Activated CD8-positive, alpha-beta memory T cell treated with anti-CD3 and anti-CD28 coated beads for 48 hours (primary cell): ENCODE measurements at regions not wholly inside any gene's neighbourhood (a gene's known extent, or its start where the extent isn't known, plus 50 kb on each side); places are given as distances from the start of the nearest gene placed in this dataset.

ENCODE experiments used
- DNase-seq, 3 experiments: peaks; one replicate each; pipeline ENCODE4 v3.0.0-alpha.2; 2020; ENCODE audit warnings: low read depth in 2 of 3, low spot score in 2 of 3

DNA sequence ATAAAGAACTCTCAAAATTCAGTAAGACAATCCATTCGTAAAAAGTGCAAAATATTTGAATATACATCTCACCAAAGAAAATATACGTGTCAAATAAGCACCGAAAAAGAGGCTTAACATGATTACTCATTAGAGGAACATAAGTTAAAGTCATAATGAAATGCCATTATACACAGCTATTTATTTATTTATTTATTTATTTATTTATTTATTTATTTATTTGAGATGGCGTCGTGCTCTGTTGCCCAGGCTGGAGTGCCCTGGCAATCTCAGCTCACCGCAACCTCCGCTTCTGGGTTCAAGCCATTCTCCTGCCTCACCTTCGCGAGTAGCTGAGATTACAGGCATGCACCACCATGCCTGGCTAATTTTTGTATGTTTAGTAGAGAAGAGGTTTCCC, 203.6 kb upstream of the UBASH3B start:
- DNase-seq = no peak

DNA sequence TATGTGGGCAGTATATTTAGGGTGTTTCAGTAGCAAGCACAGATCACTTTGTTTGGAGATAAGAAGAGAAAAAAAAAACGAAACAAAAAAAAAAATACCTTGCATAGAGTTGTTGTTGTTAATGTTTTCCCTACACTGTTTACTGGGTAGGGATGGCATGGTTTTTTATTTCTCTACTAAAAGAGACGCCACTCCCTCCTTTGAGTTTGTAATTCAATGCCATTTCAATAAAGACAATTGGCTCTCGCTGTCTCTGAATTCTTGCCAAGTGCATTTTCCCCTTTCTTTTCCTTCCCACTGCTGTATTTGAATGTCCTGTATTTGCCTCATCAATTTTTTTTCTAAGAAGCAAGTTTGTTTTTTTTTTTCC, 213.9 kb upstream of the UBASH3B start:
- no peak for DNase-seq

DNA sequence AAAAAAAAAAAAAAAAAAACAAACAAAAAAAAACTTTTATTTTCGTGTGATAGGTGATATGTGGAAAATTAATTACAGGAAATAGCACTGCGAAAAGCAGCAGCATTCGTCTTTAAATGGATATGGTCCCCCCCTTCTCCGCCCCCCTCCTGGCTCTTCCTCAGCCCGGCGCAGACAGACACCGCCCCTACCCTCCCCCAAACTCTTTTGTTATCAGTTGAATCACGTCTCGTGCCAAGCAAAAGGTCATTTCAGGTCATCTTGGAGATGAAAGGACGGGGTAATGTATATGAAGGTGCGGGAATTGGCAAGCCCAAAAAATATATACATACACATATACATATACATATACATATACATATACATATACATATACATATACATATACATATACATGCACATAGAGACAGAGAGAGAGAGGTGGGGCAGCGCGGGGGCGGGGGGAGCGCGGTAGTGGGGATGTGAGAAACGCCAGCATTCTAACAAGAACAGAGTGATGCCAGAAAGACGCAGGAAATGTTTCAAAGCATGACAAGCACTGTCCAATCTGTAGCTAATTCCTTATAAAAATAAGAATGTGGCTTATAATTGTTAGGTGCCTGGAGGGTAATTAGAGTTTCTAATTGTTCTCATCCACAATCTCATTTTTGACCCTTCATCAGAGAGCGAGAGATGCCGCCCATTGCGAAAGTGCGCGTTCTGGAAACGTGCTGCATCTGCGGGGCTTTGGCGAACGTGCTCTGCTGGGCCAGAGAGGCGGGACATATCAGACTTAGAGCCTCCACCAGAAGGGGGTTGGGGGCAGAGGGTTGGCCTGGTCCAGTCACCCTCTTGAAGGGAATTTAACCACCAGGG, 214.5 kb upstream of the UBASH3B start:
- DNase-seq = no peak

DNA sequence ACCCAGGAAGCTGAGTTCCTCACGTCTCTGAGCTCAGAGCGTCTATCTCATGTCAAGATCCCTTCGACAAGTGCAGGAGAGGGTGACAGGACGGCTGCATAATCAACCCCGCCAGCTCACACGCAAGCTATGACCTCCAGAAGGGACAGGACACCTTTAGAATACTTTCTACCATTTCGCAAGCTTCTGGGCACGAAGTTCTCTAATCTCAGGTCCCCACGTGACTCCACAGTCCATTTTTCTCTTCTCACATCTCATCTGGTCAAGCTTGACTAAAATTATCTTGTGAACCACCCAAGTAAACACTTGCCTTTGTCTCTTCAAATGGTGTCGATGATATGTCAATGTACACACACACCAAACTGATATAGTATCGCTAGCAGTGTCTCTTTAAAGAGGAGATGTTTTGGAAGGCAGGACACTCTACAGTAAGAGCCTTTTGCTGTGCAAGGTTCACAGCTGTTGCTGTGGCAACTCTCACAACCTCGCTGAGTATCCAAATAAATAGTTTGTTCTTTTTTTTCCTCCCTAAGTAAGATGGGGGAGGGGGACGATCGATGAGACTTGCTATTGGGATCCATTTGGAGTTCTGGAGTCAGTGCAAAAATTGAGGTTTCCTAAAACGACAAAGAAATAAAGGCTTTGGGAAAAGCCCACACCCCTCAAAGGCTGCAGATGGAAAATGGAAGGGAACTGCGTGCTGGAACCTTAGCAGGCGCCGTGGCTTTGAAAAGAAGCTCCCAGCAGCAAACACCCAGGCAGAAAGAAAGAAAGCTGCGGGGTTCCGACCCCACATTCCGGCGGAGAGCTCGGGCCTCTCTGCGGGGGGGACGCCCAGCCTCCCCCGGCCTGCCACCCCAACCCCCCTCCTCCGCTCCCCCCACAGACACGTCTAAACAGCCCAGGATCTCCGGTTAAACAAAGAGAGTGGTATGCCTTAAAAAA, 215.4 kb upstream of the UBASH3B start:
- no peak for DNase-seq

DNA sequence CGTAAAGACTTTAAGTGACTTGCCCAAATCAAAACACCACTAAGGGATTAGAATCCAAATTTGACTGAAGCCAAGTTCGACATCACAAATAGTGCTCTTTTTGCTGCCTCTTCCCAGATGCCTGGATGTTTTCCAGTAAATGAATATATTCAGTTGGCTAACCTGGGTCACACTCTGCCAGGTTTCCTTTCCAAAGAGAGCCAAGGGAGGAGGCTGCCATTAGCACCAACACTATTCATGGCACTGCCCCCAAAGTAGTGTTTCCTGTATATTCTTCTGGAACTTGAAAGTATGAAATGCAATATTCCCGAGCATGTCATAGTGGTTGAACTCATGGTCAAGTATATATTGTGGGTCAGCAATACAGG, 219.3 kb upstream of the UBASH3B start:
- no peak for DNase-seq

DNA sequence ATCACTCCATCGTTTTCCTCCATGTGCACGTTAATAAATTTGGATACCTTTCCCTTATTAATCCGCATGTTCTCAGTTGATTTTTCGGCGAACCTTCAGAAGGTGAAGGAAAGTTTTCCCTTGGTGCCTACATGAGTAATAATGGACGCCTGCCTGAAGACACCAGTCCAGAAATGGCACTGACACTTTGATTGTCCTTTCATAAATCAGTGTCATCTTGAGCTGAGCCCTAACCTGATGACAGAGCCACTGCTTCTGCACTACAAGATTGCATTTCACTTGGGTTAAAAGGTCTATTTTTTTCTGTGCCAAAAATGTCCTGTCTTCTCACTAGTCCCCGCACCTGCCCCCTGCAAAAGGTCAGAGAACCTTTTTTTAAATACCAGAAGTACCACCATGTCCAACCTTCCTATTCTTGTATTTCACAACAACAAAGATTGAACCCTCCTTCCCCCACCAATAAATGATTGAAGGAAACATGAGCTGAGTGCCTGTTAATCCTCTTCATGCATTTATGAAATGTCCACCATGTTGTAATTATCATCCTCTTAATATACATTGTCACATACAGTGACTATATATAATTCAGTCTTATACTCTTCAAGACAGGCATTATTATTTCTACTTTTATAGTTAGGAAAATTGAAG, 219.9 kb upstream of the UBASH3B start:
- no peak for DNase-seq

DNA sequence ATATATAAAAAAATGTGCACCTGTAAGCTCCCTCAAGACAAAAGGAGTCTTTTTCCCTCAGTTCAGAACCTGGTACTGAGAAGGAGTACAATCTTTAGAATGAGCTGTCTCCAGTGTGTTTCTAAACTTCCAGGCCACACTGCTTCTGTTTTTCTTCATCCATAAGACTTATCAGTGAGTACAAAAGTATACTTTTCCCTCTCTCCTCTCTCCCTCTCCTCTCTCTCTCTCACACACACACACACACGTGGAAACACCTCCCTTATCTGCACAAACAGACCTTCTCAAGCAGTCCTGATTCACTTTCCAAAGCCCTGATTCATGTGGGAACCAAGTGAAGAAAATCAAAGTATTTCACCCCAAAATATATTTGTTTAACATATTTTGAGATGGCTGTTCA, 220.7 kb upstream of the UBASH3B start:
- no peak for DNase-seq

DNA sequence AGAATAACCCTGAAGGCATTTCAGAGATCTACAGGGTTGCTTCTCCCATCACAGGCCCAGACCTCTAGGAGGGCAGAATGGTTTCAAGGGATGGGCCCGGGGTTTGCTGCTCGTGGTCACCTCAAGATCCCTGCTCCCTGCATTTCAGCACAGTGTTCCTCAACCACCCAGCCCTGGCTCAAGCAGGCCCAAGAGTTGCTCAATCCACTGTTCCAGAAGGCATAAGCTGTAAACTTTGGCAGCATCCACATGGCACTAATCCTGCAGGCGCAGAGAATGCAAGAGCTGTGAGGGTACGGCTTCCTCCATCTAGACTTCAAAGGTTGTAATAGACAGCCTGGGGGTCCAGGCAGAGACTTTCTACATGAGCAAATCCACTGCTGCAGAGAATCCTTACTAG, 225.0 kb upstream of the UBASH3B start:
- no peak for DNase-seq

DNA sequence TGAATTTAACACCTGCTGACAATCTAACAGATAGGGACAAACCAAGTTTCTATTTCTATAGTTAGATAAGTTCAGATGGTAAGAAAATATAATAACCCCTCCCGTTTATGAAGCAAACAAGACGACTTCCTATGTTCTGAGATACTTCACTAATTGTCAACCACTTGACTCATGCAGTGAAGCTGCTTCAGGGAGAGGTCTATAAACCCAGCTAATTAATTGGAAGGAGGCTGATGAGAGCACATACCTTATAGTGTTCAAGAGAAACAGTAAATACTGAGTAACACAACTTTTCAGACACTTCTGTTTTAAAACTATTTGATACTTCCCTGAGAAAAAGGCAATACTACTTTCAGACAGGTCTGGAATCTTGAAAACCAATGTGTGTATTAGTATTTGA, 229.4 kb upstream of the UBASH3B start:
- DNase-seq = no peak

DNA sequence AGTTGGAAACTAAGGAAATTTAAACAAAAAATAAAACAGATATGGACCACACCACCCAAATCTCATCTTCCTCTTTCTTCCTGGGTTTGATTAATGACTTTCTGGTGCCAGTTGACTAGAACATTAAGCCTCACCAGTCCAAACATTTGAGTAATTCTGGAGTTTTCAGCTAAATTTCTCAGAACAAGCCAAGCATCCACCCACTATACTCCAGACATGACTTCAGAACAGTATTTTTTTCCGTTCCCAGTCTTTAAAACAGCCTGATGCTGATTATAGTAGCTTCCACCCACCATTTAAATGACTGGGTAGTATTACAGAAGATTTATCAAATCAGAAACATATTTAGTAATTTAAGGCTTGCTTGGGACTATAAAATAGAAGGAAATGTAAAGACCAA, 230.9 kb upstream of the UBASH3B start:
- DNase-seq = no peak

DNA sequence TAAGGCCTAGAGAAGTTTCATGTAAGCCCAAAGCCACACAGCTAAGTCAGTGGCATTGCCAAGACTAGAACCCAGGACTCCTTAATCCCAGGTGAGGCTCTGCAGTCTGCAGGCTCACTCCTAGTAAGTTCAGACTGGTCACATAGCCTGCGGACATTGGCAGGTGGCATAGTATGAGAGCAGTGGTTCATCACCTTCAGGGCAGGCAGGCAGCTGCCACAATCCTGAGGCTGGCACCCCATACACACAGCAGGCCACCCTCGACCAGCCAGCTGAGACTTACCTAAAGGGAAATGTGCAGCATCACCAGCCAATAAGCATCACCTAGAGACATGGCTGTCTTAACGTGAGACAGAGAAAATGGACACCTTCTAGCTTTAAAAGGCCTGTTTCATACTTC, 231.6 kb upstream of the UBASH3B start:
- DNase-seq = no peak

DNA sequence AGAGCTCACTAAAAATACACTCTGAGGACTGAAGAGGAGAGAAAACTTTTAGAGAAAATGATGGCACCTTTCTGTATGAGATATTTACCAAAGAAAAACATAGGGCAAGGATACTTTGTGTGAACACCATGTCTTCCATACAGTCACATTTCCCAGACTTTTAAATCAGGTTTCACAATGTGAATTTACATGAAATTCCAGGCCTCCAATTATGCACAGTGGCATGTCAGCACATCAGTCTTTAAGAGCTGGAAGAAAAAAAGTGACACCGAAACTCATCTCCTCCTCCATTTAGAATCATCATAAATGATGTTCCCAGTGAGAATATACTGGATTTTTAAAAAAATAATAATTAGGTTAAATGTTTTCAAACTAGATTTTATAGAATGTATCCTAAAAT, 232.2 kb upstream of the UBASH3B start:
- no peak for DNase-seq

DNA sequence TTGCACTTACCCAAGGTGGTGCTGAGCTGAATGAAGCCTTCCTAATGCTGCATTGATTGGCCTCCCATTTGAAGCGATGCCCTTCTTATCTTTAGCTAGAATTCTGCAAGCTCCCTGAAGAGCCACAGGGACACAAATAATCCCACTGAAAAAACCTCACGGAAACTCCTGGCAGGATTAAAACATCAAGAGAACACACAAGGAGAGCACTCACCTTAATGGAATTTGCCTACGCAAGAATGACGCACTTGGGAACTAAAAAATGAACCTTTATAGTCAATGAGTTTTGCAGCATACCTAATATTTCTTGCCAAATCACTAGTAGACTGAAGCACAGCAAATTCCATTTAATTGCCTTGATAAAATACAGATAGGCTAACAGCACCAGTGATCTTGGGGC, 232.8 kb upstream of the UBASH3B start:
- no peak for DNase-seq

DNA sequence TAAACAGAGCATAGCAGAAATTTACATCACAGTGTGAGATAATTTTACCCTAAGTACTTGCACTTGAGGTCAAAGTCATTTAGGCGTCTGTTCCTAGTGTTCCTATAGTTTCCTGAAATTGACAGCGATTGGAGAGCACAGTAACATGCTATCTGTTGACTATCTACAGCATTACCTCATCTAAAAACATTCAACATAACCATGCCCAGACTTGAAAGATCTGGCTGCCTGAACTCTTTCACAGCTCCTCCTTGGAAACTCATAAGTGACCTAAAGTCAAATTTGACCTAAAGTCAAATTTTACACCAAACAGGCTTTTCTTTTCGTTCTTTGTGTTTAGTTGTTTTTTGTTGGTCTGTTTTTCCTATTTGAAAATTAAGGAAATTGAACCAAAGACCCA, 233.8 kb upstream of the UBASH3B start:
- no peak for DNase-seq

DNA sequence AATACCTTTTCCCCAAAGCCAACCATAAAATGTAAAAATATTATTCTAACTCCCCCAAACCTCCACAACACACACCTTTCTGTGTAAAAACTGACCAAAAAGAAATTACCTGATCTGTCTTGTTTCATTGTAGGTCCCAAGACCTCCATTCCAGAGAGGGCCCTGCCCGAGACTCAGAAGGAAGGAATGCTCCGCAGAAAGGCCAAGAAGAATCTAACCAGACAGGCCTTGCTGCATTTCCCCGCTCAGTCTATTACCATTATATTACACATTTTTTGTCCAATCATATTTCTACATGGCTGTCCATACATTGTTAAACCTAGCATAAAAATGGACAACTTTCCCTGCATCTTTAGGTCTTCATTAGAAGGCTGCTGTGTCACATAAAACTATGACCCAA, 237.5 kb upstream of the UBASH3B start:
- DNase-seq = no peak

DNA sequence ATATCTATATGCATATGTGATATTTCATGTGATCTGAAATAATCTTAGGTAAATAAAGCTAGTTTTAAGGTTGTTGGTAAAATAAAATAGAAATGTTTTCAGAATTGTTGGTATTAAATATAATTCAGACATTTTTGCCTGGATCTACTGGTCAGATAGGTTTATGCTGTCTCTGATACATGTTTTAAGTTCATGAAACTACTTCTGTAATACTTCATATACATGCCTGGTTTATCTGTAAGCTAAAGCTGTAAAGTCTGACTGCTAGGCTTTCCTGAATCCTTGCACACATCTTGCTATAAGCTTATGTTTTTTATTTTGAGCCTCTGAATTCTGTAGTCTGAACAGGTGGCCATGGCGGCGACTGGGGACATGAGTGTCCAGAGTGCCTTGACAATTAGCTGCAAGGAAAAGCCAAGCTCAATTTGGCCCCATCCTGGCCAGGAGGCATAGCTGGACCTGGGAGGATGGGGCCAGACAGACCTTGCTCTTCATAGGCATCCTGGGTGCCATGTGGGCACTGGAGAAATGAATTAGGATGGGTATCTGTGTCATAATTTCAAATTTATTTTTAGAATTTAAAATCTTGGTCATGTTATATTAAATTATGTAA, 241.0 kb upstream of the UBASH3B start:
- DNase-seq = no peak

DNA sequence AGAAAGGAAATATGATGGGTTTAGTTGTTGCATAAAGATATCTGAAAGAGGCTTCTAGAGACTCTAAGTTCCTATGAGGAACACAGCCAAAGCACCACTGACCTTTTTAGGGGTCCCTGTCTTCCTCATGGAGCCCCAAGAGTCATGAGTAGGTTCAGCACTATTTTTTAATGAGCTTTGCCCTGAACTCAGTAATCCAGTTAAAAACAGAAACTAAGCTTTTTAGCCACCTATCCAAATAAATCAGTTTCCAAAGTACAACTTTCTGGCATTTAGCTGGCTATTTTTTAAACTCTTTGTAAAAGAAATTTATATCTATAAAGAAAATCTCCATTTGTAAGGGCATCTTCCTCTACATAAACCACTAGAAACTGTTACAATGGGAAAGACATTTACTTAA, 241.8 kb upstream of the UBASH3B start:
- DNase-seq = no peak

DNA sequence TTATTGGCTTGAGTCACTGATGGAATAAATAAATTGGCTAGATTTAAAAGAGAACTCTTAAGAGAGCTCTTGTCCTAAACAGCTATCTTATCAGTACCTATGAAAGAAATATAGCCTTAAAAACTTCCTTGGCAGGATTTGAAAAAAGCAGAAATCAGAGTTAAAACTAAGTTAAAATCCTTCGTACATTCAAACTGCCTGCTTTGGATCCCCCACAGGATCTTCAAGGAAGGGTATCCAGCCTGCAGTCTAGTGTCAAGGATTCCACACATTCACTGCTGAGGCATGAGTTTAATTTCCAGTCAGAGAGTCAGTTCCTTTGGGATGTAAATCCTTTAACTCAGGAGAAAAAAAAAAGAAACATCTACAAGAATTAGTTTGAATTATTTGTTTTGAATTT, 242.9 kb upstream of the UBASH3B start:
- no peak for DNase-seq

DNA sequence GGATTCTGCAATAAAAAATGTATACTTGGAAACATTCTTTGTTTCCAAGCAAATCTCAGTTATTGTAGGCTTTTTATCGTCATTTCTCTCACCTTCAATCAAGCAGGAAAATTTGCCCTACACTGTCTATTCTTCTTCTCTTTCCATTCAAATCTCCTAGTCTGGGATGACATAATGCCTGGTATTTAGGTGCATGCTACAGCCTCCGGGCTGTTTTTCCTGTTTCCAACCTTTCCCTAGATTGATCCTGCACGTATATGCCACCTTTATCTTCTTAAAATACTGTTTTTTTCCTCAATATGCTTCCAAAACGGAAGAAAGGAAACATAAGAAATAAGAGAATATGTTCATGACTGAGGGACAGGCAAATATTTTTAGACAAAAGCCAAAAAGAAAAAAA, 249.1 kb upstream of the UBASH3B start:
- no peak for DNase-seq

DNA sequence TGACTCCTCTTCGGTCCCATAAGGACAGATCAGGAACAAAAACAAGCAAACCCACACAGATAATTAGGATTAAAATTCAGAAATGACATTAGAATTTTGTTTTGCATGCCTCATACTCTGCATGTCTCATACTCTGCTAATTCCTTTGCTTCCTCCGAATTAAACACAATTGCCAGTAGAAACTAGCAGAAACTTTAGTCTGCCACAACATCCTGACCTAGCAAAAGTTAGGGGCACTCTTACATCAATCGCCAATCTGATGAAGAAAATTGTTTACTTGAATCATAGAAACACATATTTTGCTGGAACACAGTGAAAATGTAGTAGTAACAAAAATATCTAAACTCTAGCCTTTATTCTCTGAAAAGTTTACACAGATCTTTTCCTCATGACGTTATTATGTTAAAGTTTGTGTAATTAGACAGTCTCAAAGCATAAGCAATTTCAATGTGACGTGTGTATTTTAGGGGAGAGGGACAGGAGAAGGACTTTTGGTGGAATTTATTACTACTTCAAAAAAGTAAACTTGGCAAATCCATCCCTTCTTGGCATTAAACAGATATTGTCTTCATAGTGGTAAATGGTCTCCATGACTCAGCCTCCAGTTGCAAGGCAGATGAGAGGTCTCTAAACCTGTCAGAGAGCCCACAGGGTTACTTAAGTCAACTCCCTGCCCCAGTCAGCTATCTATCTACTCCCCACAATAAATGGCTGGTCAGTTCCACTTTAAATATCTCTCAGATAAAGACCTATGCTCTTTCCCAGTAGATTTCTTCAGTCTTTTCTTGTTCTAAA, 249.8 kb upstream of the UBASH3B start:
- DNase-seq = no peak

DNA sequence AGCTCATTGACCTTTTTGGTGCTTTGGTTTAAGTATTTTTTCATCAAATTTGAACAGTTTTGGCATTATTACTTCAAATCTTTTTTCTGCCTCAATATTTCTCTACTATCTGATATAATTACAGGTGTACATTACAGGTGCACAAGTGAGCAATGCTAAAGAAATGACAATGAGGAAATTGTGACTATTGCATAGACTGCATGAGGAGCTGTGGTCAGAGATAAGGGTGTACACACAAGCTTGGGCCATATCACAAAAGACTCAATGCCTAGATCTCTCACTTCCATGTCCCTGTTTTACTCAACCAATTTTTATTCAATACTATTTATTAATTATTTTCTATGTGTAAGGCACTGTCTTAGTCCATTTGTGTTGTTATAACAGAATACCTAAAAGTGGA, 251.0 kb upstream of the UBASH3B start:
- no peak for DNase-seq
